MCF 10A (cell line): ENCODE measurements at regions not wholly inside any gene's neighbourhood (a gene's known extent, or its start where the extent isn't known, plus 50 kb on each side); places are given as distances from the start of the nearest gene placed in this dataset.

Experiments used
- BruUV-seq: library from RNA; stranded (reverse); fragments of 400-500 nt; replicated peaks from 2 replicates; lab custom pipeline; 2021; lab: Mats Ljungman, UMichigan
- CTCF ChIA-PET: fragments of 300-600 bp; sonication (Branson Sonifier 250); formaldehyde crosslinking; extraction: SDS; loops from one replicate; lab custom pipeline; 2021; ENCODE audit warnings: antibody characterized with exemption, inconsistent platforms; lab: Yijun Ruan, JAX
- POLR2A ChIA-PET: fragments of 300-600, 350-650 bp; sonication (Branson Sonifier 250); formaldehyde crosslinking; extraction: SDS; loops from one replicate; lab custom pipeline; 2020; ENCODE audit warnings: antibody characterized with exemption, inconsistent platforms; lab: Yijun Ruan, JAX
- DNase-seq: peaks from one replicate; pipeline ENCODE4 v3.0.0-alpha.2; 2018; ENCODE audit not compliant: unreplicated experiment
- H3K27ac Mint-ChIP-seq: one replicate; pipeline ENCODE4 v1.8.0; 2022; ENCODE audit warnings: mild to moderate bottlenecking, low read depth, mixed read lengths; ENCODE audit not compliant: unreplicated experiment
- H3K27me3 Mint-ChIP-seq: one replicate; pipeline ENCODE4 v1.8.0; 2022; ENCODE audit warnings: mixed read lengths; ENCODE audit not compliant: insufficient read depth, unreplicated experiment
- H3K36me3 Mint-ChIP-seq: one replicate; pipeline ENCODE4 v1.8.0; 2022; ENCODE audit warnings: mild to moderate bottlenecking, moderate library complexity, mixed read lengths; ENCODE audit not compliant: insufficient read depth, unreplicated experiment
- H3K4me1 Mint-ChIP-seq: one replicate; pipeline ENCODE4 v1.8.0; 2022; ENCODE audit warnings: mixed read lengths; ENCODE audit not compliant: insufficient read depth, unreplicated experiment
- H3K4me3 Mint-ChIP-seq: one replicate; pipeline ENCODE4 v1.8.0; 2022; ENCODE audit warnings: mild to moderate bottlenecking, moderate library complexity, mixed read lengths; ENCODE audit not compliant: unreplicated experiment
- H3K9me3 Mint-ChIP-seq: one replicate; pipeline ENCODE4 v1.8.0; 2022; ENCODE audit warnings: mixed read lengths; ENCODE audit not compliant: unreplicated experiment
- CTCF ChIP-seq: fragments of 200-600 bp; IDR thresholded peaks from one replicate; pipeline ENCODE4 v1.8.0; 2022; ENCODE audit warnings: antibody characterized with exemption, mild to moderate bottlenecking; ENCODE audit not compliant: unreplicated experiment
- intact Hi-C: fragments of 100-400 bp; cut with micrococcal nuclease; formaldehyde crosslinking; loops from 2 replicates; pipeline ENCODE4 v1.14.1; 2022

- H3K4me1 Mint-ChIP-seq = no peaks in the 10 kb centered on the region
- no peak for DNase-seq
Measured at GRCh38 chr16:65608455-65608854, 486.6 kb upstream of the CDH11 start.

GRCh38 chr16:65604771-65605170, 482.9 kb upstream of the CDH11 start:
- ChIA-PET CTCF (no interaction called here), POLR2A (no interaction called here)
- BruUV-seq = no TSS peak
- Mint-ChIP-seq H3K27me3 (no peaks in the 10 kb centered on the region), H3K4me3 (no peak overlapping the region), H3K4me1 (no peaks in the 10 kb centered on the region), H3K27ac (no peak overlapping the region), H3K36me3 (no peaks in the 10 kb centered on the region), H3K9me3 (peaks cover 28% of the 10 kb centered on the region)
- DNase-seq = no peak
- no peak for TF ChIP-seq CTCF
- intact Hi-C loops = no loop called here

More at GRCh38 chr16:65608455-65608854, 486.6 kb upstream of the CDH11 start:
- no TSS peak for BruUV-seq
- H3K4me3 Mint-ChIP-seq = no peak overlapping the region
- no peak overlapping the region for H3K27ac Mint-ChIP-seq
- ChIA-PET POLR2A (no interaction called here), CTCF (no interaction called here)
- intact Hi-C loops = no loop called here
- TF ChIP-seq CTCF = no peak
- H3K36me3 Mint-ChIP-seq = no peaks in the 10 kb centered on the region
- H3K9me3 Mint-ChIP-seq = peaks cover 48% of the 10 kb centered on the region
- H3K27me3 Mint-ChIP-seq = no peaks in the 10 kb centered on the region

- BruUV-seq = no TSS peak
- H3K36me3 Mint-ChIP-seq = no peaks in the 10 kb centered on the region
- no peak overlapping the region for H3K27ac Mint-ChIP-seq
- ChIA-PET POLR2A (interaction anchor here (0.7 kb wide), 1 partner anchor 359 kb away, joined by 3 read pairs; no protein-coding TSS in a partner anchor), CTCF (no interaction called here)
- H3K9me3 Mint-ChIP-seq = peaks cover 26% of the 10 kb centered on the region
- intact Hi-C loops = no loop called here
- no peaks in the 10 kb centered on the region for H3K4me1 Mint-ChIP-seq
- H3K4me3 Mint-ChIP-seq = no peak overlapping the region
- TF ChIP-seq CTCF = no peak
- DNase-seq = no peak
- no peaks in the 10 kb centered on the region for H3K27me3 Mint-ChIP-seq
Measured at GRCh38 chr16:65601781-65602180, 479.9 kb upstream of the CDH11 start.

GRCh38 chr16:65600629-65601028, 478.8 kb upstream of the CDH11 start:
- Mint-ChIP-seq H3K36me3 (no peaks in the 10 kb centered on the region), H3K9me3 (peaks cover 28% of the 10 kb centered on the region), H3K27ac (no peak overlapping the region), H3K4me3 (no peak overlapping the region), H3K27me3 (no peaks in the 10 kb centered on the region), H3K4me1 (no peaks in the 10 kb centered on the region)
- ChIA-PET CTCF (no interaction called here), POLR2A (no interaction called here)
- DNase-seq = no peak
- intact Hi-C loops = no loop called here
- BruUV-seq = no TSS peak
- TF ChIP-seq CTCF = no peak
